ENCODE measurements at regions not wholly inside any gene's neighbourhood (a gene's known extent, or its start where the extent isn't known, plus 50 kb on each side); places are given as distances from the start of the nearest gene placed in this dataset.
"Not testable (repeated sequence)": the region's sequence is repeated elsewhere in the genome, so short reads cannot be mapped to it uniquely, and the experiment has no call there.

- not testable (repeated sequence) for DNase-seq
Observed at GRCh38 chr2:89296820-89297398, 605.4 kb downstream of the RPIA start.

GRCh38 chr2:89299196-89299595 lies 607.7 kb downstream of the RPIA start:
- DNase-seq = not testable (repeated sequence)

GRCh38 chr2:89305623-89306022 lies 614.1 kb downstream of the RPIA start:
- not testable (repeated sequence) for DNase-seq

GRCh38 chr2:89306869-89307637 lies 615.6 kb downstream of the RPIA start:
- DNase-seq = not testable (repeated sequence)

DNA sequence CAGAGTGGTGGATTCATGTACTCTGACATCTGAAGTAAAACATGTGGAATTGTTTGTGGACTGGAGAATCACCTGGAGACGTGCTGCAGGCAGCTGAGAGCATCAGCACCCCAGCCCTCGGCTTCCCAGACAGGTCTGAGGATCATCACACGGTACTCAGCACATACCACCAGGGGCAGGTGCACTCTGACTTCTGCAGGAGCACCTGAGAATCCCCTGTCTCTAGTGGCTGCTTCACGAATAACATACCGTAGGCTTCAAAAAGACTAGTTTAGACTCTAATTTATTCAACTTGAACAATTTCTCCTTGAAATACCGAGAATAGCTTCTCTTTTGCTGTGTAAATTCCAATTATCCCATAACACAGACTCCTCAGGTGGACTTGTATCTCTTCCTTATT lies 627.5 kb downstream of the RPIA start:
- DNase-seq = not testable (repeated sequence)

GRCh38 chr2:89325894-89326293 lies 634.4 kb downstream of the RPIA start:
- not testable (repeated sequence) for DNase-seq

- not testable (repeated sequence) for DNase-seq
Observed at GRCh38 chr2:89326455-89326854, 635.0 kb downstream of the RPIA start.

DNA sequence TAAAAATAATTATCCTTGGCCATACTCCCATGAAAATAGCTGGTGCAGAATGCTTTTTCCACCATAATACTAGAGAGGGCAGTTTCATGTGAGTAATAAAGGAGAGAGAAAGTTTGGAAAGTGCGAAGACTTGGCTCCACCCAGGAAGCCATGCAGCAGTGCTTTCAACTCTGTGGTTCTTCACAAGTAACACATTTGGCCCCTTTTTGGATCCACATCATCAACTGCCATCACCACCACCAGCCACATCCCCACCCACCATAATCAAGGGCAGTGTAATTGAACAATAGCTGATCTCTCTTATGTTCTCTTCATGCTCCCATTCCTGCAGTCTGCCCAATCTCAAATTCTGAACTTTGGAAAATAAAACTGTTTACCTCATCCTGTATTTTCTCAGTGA lies 637.3 kb downstream of the RPIA start:
- DNase-seq = not testable (repeated sequence)
